NCI-H187 treated with DMSO at 0.1 percent for 48 hours (cell line): ENCODE measurements at regions not wholly inside any gene's neighbourhood (a gene's known extent, or its start where the extent isn't known, plus 50 kb on each side); places are given as distances from the start of the nearest gene placed in this dataset.

Source experiments
- DNase-seq: peaks from one replicate; lab custom pipeline; 2025; lab: John Stamatoyannopoulos, UW

DNA sequence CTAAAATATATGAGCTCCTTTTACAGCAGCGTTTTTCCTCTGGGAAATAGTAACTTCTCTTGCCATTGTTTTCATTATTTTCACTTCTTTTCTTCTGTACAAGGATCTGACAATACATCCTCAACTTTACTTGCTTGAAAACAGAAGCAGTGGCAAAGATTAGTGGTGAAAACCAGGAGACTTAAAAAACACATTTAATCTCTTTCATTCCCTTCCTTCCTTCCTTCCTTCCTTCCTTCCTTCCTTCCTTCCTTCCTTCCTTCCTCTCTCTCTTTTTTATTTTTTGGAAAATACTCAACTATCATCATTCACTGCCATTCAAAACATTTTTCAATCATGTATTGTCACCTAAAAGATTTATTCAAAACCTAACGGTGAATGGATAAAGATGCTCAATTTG lies 1411.4 kb downstream of the NCAM2 start:
- no peak for DNase-seq

- DNase-seq: no peak
Observed at GRCh38 chr21:22416555-22416954, 1418.3 kb downstream of the NCAM2 start.

GRCh38 chr21:22421416-22422180 lies 1423.4 kb downstream of the NCAM2 start:
- DNase-seq: no peak

- no peak for DNase-seq
Observed at GRCh38 chr21:22438428-22439086, 1440.3 kb downstream of the NCAM2 start.

DNA sequence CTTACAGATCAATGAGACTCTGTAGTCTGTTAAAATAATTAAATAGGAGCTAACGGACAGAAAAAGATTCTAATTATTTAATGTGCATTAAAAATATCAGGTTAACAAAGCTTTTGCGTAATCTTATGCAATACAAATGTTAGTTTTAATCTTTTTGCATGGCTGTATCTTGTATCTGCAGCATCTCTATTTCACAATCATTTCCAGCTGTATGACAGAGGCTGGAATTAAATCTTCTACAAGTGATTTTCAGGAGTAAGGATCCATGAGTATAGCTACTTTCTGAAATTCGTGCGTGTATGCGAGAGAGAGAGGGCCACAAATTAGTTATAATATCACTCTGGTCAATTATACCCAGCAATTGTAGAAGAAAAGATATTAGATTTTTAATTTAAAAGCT lies 1446.8 kb downstream of the NCAM2 start:
- DNase-seq: no peak

GRCh38 chr21:22450507-22450906 lies 1452.3 kb downstream of the NCAM2 start:
- no peak for DNase-seq

DNA sequence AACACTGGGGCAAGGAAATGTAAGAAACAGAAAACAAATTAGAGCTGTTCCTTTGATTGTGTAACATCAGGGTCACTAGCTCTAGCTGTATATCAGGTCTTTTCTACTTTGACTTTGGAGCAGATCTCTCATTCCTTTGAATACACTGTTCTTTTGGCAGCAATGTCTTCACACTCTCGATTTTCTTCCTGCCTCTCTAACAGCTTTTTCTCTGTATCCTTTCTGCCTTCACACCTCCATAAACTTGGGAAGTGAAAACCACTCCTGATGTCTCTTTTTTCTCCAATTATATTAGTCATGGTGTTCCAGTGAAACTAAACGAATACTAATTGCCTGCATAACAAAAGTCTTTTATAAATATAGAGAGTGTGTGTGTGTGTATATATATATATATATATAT lies 1458.0 kb downstream of the NCAM2 start:
- no peak for DNase-seq

GRCh38 chr21:22468893-22469292 lies 1470.7 kb downstream of the NCAM2 start:
- DNase-seq: no peak

DNA sequence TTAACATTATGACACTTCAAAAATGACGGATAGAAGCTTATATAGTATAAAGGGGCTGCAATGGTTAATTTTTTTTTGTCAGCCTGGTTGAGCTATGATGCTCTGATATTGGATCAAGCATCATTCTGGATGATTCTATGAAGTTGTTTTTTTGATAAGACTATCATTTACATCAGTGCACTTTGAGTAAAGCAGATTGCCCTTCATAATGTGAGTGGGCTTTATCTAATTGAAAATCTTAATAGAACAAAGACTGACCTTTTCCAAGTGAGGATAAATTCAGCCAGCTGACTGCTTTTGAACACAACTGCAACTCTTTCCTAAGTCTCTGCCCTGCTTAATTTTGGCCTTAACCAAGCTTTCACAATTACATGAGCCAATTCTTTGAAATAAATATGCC lies 1476.2 kb downstream of the NCAM2 start:
- DNase-seq: no peak

GRCh38 chr21:22476214-22476613 lies 1478.0 kb downstream of the NCAM2 start:
- DNase-seq: no peak

GRCh38 chr21:22476726-22477646 lies 1478.8 kb downstream of the NCAM2 start:
- no peak for DNase-seq

DNA sequence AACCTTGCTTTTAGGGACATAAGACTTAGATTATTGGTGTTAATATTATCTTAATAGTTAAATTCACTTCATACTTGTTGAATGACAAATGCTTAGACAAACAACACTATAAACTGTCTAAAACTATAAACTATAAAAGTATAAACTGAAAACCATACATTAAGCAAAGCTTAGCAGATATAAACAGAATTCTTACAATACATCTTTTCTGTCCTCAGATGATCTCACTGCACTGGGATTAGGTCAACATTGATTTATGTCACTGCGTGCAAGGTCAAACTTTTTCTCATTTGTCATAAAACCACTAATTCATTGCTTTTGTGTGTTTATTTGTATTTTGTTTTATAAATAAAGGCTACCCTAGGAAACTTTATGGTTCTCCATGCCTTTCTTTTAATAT lies 1491.8 kb downstream of the NCAM2 start:
- no peak for DNase-seq

- no peak for DNase-seq
Observed at GRCh38 chr21:22516230-22516629, 1518.0 kb downstream of the NCAM2 start.

- DNase-seq: no peak
Observed at GRCh38 chr21:22535630-22536029, 1537.4 kb downstream of the NCAM2 start.

DNA sequence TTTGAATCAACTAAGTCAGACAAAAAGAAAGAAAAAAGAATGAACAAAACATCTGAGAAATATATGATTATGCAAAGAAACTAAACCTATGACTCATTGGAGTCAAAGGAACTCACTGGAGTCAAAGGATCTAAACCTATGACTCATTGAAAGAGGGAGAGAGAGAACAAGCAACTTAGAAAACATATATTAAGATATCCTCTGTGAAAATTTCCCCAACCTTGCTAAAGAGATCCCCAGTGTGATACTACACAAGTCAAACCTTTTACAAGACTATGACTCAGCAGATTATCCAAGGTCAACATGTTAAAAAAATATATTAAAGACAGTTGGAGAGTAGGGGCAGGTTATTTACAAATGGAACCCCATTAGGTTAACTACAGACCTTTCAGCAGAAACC lies 1538.3 kb downstream of the NCAM2 start:
- no peak for DNase-seq

- no peak for DNase-seq
Observed at GRCh38 chr21:22544747-22545146, 1546.5 kb downstream of the NCAM2 start.

GRCh38 chr21:22552390-22552789 lies 1554.2 kb downstream of the NCAM2 start:
- no peak for DNase-seq

DNA sequence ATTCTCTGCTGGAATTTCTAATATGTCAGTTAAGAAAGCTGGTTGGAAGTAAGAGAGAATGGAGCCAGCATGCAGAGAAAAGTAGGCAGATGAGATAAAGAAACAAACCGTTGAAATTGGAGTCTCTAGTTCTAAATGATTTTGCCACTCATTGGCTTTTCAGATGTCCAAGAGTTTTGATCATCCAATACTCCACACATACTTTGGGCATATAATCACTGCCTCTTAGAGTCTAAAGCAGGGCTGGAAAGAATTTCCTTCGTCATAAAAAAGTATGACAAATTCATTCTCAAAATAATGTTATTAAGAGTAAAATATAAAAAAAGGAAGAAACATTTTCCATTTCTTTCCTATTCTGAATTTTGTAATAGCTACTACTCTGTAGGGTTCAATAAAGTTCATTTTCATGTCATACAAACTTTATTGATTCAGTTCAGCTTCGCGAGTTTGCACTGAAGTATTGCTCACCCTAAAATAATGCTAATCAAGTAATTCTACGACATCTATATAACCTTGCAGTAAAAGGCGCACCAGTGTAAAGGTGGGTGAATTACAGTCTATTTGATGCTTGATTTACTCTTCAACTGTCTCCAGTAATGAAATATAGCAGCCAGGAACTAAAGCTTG lies 1556.6 kb downstream of the NCAM2 start:
- no peak for DNase-seq

DNA sequence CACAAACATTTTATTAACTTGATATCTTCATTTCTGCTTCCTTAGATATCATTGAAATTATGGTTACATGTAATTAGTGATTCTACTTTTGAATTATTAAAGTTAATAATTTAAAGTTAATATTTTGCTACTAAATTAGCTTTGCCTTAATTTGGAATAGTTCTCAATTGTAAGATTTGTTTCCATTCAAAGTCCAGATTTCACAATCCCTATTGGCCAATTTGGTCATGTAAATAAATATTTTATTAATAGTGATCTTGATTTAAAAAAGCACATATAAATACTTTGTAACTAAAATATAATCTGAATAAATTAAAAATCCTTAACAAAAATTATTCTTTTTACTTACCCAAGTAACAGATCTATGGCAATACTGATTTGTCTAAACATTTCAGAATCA lies 1558.6 kb downstream of the NCAM2 start:
- DNase-seq: no peak

- DNase-seq: no peak
Observed at GRCh38 chr21:22561946-22562345, 1563.7 kb downstream of the NCAM2 start.

DNA sequence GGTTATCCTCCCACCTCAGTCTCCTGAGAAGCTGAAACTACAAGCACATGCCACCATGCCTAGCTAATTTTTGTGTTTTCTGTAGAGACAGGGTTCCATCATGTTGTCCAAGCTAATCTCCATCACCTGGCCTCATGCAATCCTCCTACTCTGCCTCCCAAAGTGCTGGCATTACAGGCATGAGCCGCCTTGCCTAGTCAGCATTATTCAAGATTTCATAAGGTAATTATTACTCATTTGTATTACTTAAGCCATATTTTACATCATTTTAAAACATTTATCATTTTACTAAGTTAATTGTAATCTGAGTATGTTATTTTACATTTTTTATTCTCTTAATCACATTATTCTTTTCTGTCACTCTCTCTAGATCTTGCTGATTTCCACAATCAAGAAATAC lies 1575.6 kb downstream of the NCAM2 start:
- no peak for DNase-seq

DNA sequence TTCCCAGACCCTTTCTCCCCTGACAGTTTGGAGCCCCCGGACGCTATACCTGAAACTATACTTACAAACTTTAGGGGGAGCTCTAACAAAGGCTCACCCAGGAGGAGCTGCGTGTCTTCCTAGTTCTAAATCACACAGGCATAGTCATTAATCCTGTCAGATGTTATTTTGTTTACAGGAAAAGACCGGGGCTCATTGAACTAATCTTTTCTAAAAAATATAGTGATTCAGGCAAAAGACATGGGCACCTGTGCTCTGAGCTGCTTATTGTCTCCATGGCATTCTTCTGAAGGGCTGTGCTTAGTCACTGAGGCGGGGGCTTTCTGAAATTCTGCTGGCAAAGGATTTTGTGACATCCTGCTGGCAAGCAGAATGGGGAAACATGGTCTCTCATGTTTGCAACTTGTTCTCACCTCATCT lies 1577.0 kb downstream of the NCAM2 start:
- DNase-seq: no peak
